Activated CD8-positive, alpha-beta T cell treated with anti-CD3 and anti-CD28 coated beads for 36 hours (primary cell): ENCODE measurements at regions not wholly inside any gene's neighbourhood (a gene's known extent, or its start where the extent isn't known, plus 50 kb on each side); places are given as distances from the start of the nearest gene placed in this dataset.

ENCODE experiments used
- ATAC-seq: fragments of 200-7000 bp; cut with Tn5 transposase; one replicate; pipeline ENCODE4 v1.10.0; 2021; ENCODE audit warnings: mild to moderate bottlenecking, moderate library complexity
- CTCF ChIA-PET: fragments of 350-600 bp; sonication (Branson Sonifier 250); formaldehyde crosslinking; loops from one replicate; lab custom pipeline; 2021; ENCODE audit warnings: antibody characterized with exemption; lab: Charles Lee
- POLR2A ChIA-PET: fragments of 350-600 bp; sonication (Branson Sonifier 250); formaldehyde crosslinking; loops from one replicate; lab custom pipeline; 2021; ENCODE audit warnings: antibody characterized with exemption; lab: Charles Lee
- DNase-seq: peaks from one replicate; pipeline ENCODE4 v3.0.0-alpha.2; 2020
- H3K27ac Mint-ChIP-seq: one replicate; pipeline ENCODE4 v1.8.0; 2021; ENCODE audit warnings: mild to moderate bottlenecking, mixed read lengths
- H3K27me3 Mint-ChIP-seq: one replicate; pipeline ENCODE4 v1.8.0; 2021; ENCODE audit warnings: mixed read lengths
- H3K36me3 Mint-ChIP-seq: one replicate; pipeline ENCODE4 v1.8.0; 2021; ENCODE audit warnings: low read depth, mixed read lengths
- H3K4me1 Mint-ChIP-seq: one replicate; pipeline ENCODE4 v1.8.0; 2021; ENCODE audit warnings: low read depth, mixed read lengths
- H3K4me3 Mint-ChIP-seq: one replicate; pipeline ENCODE4 v1.8.0; 2021; ENCODE audit warnings: mild to moderate bottlenecking, moderate library complexity, mixed read lengths
- H3K9me3 Mint-ChIP-seq: one replicate; pipeline ENCODE4 v1.8.0; 2021; ENCODE audit warnings: mixed read lengths
- CTCF ChIP-seq: fragments of 200-600 bp; IDR thresholded peaks from one replicate; pipeline ENCODE4 v1.8.0; 2022; ENCODE audit warnings: antibody characterized with exemption, mild to moderate bottlenecking
- intact Hi-C: fragments of 100-400 bp; cut with micrococcal nuclease; formaldehyde crosslinking; loops from one replicate; pipeline ENCODE4 v1.10.0; 2022

GRCh38 chr17:68662479-68662878, 61.3 kb upstream of the FAM20A start:
- H3K36me3 Mint-ChIP-seq = no peaks in the 10 kb centered on the region
- intact Hi-C loops = no loop called here
- no peaks in the 10 kb centered on the region for H3K4me1 Mint-ChIP-seq
- ChIA-PET CTCF (no interaction called here), POLR2A (no interaction called here)
- H3K4me3 Mint-ChIP-seq = no peak overlapping the region
- peaks cover 14% of the 10 kb centered on the region for H3K27me3 Mint-ChIP-seq
- no peak for TF ChIP-seq CTCF
- ATAC-seq = no peak
- H3K9me3 Mint-ChIP-seq = no peaks in the 10 kb centered on the region
- H3K27ac Mint-ChIP-seq = no peak overlapping the region
- DNase-seq = no peak

GRCh38 chr17:68662037-68662432, 60.9 kb upstream of the FAM20A start:
- TF ChIP-seq CTCF = no peak
- ChIA-PET CTCF (no interaction called here), POLR2A (no interaction called here)
- no peak for DNase-seq
- H3K9me3 Mint-ChIP-seq = no peaks in the 10 kb centered on the region
- H3K4me3 Mint-ChIP-seq = no peak overlapping the region
- no peak overlapping the region for H3K27ac Mint-ChIP-seq
- H3K27me3 Mint-ChIP-seq = peaks cover 14% of the 10 kb centered on the region
- H3K4me1 Mint-ChIP-seq = no peaks in the 10 kb centered on the region
- intact Hi-C loops = no loop called here
- no peaks in the 10 kb centered on the region for H3K36me3 Mint-ChIP-seq
- ATAC-seq = no peak

GRCh38 chr17:68661265-68662036, 60.3 kb upstream of the FAM20A start:
- ATAC-seq = no peak
- TF ChIP-seq CTCF = no peak
- ChIA-PET POLR2A (no interaction called here), CTCF (no interaction called here)
- Mint-ChIP-seq H3K9me3 (no peaks in the 10 kb centered on the region), H3K27ac (no peak overlapping the region), H3K27me3 (peaks cover 14% of the 10 kb centered on the region), H3K4me1 (no peaks in the 10 kb centered on the region), H3K36me3 (no peaks in the 10 kb centered on the region), H3K4me3 (no peak overlapping the region)
- no peak for DNase-seq
- intact Hi-C loops = no loop called here

GRCh38 chr17:68660302-68660701, 59.1 kb upstream of the FAM20A start:
- Mint-ChIP-seq H3K27me3 (peaks cover 12% of the 10 kb centered on the region), H3K4me3 (no peak overlapping the region), H3K36me3 (no peaks in the 10 kb centered on the region), H3K9me3 (no peaks in the 10 kb centered on the region), H3K27ac (no peak overlapping the region), H3K4me1 (no peaks in the 10 kb centered on the region)
- no peak for TF ChIP-seq CTCF
- DNase-seq = no peak
- ChIA-PET POLR2A (no interaction called here), CTCF (no interaction called here)
- ATAC-seq = no peak
- intact Hi-C loops = no loop called here

DNA sequence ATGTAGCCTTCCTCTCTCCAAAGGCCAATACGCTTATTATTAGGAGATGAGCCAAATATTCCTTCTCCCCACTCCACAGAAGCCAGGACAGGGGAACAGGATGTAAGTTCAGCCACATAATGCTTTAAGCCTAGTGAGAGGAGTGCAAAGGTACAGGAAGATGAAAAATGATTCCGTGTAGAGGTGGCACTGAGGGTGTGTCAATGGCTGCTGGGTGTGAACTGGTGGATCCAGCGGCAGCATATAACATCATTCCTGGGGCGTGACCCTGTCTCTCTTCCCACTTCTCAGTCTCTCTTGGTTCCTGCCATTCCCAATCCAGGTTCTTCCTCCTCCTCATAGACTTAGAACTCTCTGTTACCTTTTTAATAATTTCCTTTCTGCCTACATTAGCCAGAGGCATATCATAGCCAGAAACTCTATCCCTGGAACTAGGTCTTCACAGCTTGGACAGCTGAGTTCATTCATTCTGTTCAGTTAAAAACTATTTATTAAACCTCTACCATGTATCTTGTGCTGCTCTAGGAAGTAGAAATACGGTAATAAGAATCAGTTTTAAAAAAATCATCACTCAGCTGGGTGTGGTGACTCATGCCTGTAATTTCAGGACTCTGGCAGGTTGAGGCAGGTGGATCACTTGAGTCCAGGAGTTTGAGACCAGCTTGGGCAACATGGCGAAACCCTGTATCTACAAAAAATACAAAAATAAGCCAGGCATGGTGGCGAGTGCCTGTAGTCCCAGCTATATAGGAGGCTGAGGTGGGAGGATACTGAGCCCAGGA, 58.0 kb upstream of the FAM20A start:
- intact Hi-C loops = no loop called here
- CTCF ChIA-PET = no interaction called here
- no peak overlapping the region for H3K4me3 Mint-ChIP-seq

More for the DNA sequence above, 58.0 kb upstream of the FAM20A start:
- H3K4me1 Mint-ChIP-seq = no peaks in the 10 kb centered on the region
- no peak for TF ChIP-seq CTCF
- no peak overlapping the region for H3K27ac Mint-ChIP-seq
- no peaks in the 10 kb centered on the region for H3K36me3 Mint-ChIP-seq
- no peaks in the 10 kb centered on the region for H3K9me3 Mint-ChIP-seq
- DNase-seq = no peak
- ATAC-seq = no peak
- H3K27me3 Mint-ChIP-seq = peaks cover 9% of the 10 kb centered on the region
- POLR2A ChIA-PET = no interaction called here
